ENCODE measurements at regions not wholly inside any gene's neighbourhood (a gene's known extent, or its start where the extent isn't known, plus 50 kb on each side); places are given as distances from the start of the nearest gene placed in this dataset.

- no peaks in the 10 kb centered on the region for H3K27me3 ChIP-seq (replicated peaks; ENCODE audit: control insufficient read depth, insufficient read depth, low read length)
- H3K36me3 ChIP-seq (ENCODE audit: control insufficient read depth, insufficient read depth, low read length) = no peaks in the 10 kb centered on the region
- DNase-seq (ENCODE audit: extremely low read depth, insufficient read length) = no peak
- TF ChIP-seq CTCF (IDR thresholded peaks at IDR 0.05; ENCODE audit: insufficient read depth, low read length, poor library complexity, severe bottlenecking) = peak; percentile 36
- H3K4me3 ChIP-seq (replicated peaks; ENCODE audit: low read depth, low read length) = no peak overlapping the region
Measured at GRCh38 chr18:76169733-76170132, 325.3 kb downstream of the ZNF516 start.

- Histone ChIP-seq H3K4me3 (replicated peaks; ENCODE audit: low read depth, low read length) (no peak overlapping the region), H3K36me3 (ENCODE audit: control insufficient read depth, insufficient read depth, low read length) (no peaks in the 10 kb centered on the region), H3K27me3 (replicated peaks; ENCODE audit: control insufficient read depth, insufficient read depth, low read length) (no peaks in the 10 kb centered on the region)
- no peak for TF ChIP-seq CTCF (IDR thresholded peaks at IDR 0.05; ENCODE audit: insufficient read depth, low read length, poor library complexity, severe bottlenecking)
- DNase-seq (ENCODE audit: extremely low read depth, insufficient read length) = no peak
Measured at GRCh38 chr18:76167845-76168621, 327.0 kb downstream of the ZNF516 start.

GRCh38 chr18:76167410-76167809, 327.6 kb downstream of the ZNF516 start:
- DNase-seq (ENCODE audit: extremely low read depth, insufficient read length) = no peak
- H3K27me3 ChIP-seq (replicated peaks; ENCODE audit: control insufficient read depth, insufficient read depth, low read length) = no peaks in the 10 kb centered on the region
- no peak for TF ChIP-seq CTCF (IDR thresholded peaks at IDR 0.05; ENCODE audit: insufficient read depth, low read length, poor library complexity, severe bottlenecking)
- no peaks in the 10 kb centered on the region for H3K36me3 ChIP-seq (ENCODE audit: control insufficient read depth, insufficient read depth, low read length)
- H3K4me3 ChIP-seq (replicated peaks; ENCODE audit: low read depth, low read length) = no peak overlapping the region

- TF ChIP-seq CTCF (IDR thresholded peaks at IDR 0.05; ENCODE audit: insufficient read depth, low read length, poor library complexity, severe bottlenecking) = no peak
- no peak overlapping the region for H3K4me3 ChIP-seq (replicated peaks; ENCODE audit: low read depth, low read length)
Measured at GRCh38 chr18:76162886-76163285, 332.2 kb downstream of the ZNF516 start.

GRCh38 chr18:76161983-76162382, 333.1 kb downstream of the ZNF516 start:
- H3K4me3 ChIP-seq (replicated peaks; ENCODE audit: low read depth, low read length) = no peak overlapping the region

More at GRCh38 chr18:76162886-76163285, 332.2 kb downstream of the ZNF516 start:
- H3K36me3 ChIP-seq (ENCODE audit: control insufficient read depth, insufficient read depth, low read length) = no peaks in the 10 kb centered on the region
- DNase-seq (ENCODE audit: extremely low read depth, insufficient read length) = no peak
- H3K27me3 ChIP-seq (replicated peaks; ENCODE audit: control insufficient read depth, insufficient read depth, low read length) = no peaks in the 10 kb centered on the region

More at GRCh38 chr18:76161983-76162382, 333.1 kb downstream of the ZNF516 start:
- Histone ChIP-seq H3K27me3 (replicated peaks; ENCODE audit: control insufficient read depth, insufficient read depth, low read length) (no peaks in the 10 kb centered on the region), H3K36me3 (ENCODE audit: control insufficient read depth, insufficient read depth, low read length) (no peaks in the 10 kb centered on the region)
- no peak for DNase-seq (ENCODE audit: extremely low read depth, insufficient read length)
- TF ChIP-seq CTCF (IDR thresholded peaks at IDR 0.05; ENCODE audit: insufficient read depth, low read length, poor library complexity, severe bottlenecking) = no peak
